GM18507 (cell line): ENCODE measurements at regions not wholly inside any gene's neighbourhood (a gene's known extent, or its start where the extent isn't known, plus 50 kb on each side); places are given as distances from the start of the nearest gene placed in this dataset.
"Not testable (repeated sequence)": the region's sequence is repeated elsewhere in the genome, so short reads cannot be mapped to it uniquely, and the experiment has no call there.

ENCODE experiments used
- DNase-seq: peaks from one replicate; pipeline ENCODE4 v3.0.0; 2011; ENCODE audit warnings: low read depth; ENCODE audit not compliant: insufficient read length; ENCODE audit errors: extremely low spot score
- FAIRE-seq: peaks from 2 replicates; lab custom pipeline; 2011; peaks lifted over from hg19 to GRCh38; lab: Jason Lieb, UNC

DNA sequence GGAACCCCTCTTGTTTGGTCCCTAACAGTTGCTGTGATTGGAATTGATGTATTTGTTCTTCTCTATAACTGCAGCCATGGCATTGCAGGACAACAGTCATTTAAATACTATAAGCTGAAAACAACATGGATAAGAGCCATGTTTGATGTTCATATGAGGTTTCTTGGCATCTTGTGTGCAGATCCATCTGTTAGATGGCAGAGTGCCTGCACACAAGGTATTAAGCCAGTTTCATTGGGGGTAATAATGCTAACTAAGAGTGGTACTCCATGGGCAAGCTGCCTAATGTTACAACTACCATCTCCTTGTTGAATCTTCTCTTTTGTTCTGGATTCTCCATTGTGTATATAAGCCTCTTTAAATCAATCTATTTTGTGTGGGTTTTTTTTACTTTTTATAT is 206.0 kb upstream of the CHORDC1 start:
- DNase-seq: no peak
- FAIRE-seq: no peak

DNA sequence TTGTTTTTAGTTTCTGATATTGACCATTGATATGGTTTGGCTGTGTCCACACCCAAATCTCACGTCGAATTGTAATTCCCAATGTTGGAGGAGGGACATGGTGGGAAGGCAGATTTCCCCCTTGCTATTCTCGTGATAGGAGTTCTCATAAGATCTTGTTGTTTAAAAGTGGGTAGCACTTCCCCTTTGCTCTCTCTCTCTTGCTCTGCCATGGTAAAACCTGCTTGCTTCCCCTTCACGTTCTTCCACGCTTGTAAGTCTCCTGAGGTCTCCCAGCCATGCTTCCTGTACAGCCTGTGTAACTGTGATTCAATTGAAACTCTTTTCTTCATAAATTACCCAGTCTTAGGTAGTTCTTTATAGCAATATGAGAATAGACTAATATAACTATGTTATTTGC is 203.6 kb upstream of the CHORDC1 start:
- no peak for FAIRE-seq
- DNase-seq: no peak

DNA sequence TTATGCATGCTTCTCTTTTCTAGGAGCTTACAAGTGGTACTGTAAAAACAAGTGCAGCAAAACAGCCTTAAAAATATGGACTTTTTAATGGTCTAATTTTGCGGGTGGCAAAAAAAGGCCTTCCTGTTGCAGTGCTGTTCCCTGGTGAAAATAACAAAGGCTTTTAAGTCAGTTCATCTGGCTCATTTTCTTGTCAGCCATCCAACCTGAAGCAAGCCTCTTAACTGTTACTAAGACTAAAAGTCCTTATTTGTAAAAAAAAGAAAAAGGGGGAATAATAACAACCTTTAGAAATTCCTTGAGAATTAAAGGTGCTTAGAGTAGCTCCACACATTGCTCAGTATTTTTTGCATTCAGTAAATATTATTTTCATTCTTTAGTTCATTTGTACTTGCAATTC is 200.5 kb upstream of the CHORDC1 start:
- FAIRE-seq (no peak), DNase-seq (no peak)

DNA sequence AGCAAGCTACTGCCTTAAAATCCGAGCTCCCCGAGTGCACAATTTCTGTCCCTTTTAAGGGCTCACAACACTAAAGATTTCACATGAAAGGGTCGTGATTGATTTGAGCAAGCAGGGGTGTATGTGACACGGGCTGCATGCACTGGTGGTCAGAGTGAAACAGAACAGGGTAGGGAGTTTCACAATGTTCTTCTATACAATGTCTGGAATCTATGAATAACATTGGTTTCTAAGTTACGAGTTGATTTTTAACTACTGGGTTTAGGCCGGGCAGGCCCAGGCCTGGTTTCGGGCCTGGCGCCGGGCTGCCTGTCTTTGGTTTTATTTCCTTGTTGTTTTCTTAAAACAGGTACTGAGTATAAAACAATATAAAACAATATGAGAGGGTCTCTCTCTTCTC is 199.9 kb upstream of the CHORDC1 start:
- FAIRE-seq: not testable (repeated sequence)

DNA sequence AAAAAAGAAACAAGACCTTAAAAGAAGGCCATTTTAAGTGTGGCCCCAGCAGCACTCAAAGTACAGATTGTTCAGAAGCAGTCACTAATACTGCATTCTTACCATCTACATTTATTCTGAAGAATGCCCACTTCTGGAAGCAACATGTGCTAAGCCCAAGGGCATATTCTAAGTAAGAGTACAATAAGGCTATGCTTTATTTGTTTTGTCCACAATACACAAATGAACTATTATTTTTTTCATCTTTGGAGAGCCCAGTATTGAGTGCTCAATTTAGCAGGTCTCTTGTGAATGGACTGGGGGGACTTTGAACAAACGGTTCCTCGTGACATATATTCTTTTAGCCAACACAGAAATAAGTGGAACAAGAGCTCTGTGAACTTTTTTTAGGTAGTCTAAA is 191.4 kb upstream of the CHORDC1 start:
- FAIRE-seq (no peak), DNase-seq (no peak)

More for the DNA sequence above, 199.9 kb upstream of the CHORDC1 start:
- not testable (repeated sequence) for DNase-seq

DNA sequence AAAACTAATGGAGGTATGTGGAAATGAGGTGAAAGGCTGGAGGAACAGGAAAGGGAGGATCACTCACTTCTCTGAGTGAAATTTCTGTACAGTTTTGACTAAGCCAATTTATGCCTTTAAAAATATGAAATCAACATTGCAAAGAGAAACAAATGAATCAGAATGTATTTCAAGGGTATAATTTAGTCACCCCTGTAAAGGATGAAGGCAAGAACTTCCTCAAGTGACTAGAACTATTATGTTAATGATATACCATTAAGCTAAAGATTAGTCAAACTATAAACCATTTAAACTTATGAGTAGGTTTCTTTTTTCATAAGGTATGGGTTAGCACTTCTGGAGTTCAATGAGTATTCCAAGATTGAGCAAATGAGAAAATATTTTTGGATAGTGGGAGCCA is 184.5 kb upstream of the CHORDC1 start:
- FAIRE-seq: no peak
- no peak for DNase-seq

DNA sequence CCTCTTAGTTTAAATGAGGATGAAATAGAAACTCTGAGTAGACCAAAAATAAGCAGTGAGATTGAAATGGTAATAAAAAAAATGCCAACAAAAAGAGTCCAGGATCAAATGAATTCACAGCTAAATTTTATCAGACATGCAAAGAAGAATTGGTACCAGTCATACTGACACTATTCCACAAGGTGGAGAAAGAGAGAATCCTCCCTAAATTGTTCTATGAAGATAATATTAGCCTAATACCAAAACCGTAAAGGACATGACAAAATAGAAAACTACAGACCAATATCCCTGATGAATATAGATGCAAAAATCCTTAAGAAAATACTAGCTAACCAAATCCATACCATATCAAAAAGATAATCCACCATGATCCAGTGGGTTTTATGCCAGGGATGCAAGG is 169.8 kb upstream of the CHORDC1 start:
- FAIRE-seq (no peak), DNase-seq (no peak)

DNA sequence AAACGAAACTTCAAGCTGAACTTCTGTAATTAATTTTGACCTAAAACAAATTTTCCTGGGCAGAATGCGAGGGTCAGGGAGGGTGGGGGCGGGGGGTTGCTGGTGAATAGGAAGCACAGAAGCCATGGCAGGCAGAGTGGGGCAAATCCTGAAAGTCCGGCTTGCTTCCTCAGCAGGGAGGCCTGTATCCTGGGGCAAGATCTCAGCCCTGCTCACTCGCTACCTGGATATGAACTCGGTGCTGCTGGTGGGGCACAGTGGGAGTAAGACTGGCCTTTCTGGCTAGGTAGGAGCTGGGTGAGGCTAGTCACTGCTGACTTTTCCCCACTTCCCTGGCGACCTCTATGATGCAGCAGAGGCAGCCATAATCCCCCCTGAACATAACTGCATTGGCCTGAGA is 168.9 kb upstream of the CHORDC1 start:
- no peak for FAIRE-seq
- DNase-seq: no peak

DNA sequence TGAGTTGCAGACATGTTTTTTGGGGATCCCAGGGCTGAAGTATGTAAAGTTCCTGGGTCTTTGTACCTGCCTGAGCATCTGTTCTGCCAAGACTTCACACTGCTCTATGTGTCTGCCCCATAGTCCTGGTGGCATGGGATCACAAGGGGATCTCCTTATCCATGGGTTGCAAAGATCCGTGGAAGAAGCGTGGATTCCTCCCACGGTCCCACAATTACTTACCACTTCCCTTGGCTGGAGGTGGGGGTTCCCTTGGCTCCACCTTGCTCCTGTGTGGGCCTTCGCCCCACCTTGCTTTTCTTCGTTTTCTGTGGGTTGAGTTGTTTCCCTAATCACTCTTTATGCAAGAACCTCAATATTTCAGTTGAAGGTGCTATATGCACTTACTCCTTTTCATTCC is 157.4 kb upstream of the CHORDC1 start:
- FAIRE-seq (no peak), DNase-seq (no peak)

DNA sequence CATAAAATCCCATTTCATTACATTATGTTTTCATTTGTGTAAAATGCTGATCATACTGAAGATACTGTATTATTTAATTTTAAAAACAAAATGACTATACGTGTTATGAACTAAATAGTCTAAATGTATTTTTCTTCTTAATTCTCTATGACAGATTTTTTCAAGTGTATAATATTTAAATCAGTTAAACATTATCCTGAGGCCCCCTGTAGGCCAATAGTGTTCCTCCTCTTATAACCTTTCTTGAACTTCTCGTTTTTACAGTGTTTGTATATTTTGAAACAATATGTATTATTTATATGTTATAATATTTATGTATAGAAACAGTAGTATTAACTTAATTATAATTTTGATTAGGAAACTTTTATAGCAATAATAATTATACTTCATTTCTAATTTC is 151.1 kb upstream of the CHORDC1 start:
- FAIRE-seq: no peak

DNA sequence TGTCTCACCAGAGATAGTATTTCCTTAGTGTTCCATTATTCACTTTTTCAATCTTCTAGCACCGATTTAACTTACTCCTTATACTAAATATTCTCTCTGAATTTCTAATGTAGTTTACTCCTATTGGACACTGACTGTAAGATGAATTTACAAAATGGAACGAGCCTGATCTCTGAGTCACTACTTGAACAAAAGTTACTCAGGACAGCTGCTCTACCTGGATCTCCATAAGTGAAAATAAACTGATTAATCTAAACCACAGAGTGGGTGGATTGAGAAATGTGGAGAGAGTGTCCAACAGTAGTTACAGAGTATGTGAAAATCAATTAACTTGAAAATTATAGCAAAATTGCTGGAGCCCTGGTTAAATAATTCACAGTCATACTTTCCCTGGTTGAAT is 141.7 kb upstream of the CHORDC1 start:
- DNase-seq (no peak), FAIRE-seq (no peak)

More for the DNA sequence above, 151.1 kb upstream of the CHORDC1 start:
- no peak for DNase-seq

DNA sequence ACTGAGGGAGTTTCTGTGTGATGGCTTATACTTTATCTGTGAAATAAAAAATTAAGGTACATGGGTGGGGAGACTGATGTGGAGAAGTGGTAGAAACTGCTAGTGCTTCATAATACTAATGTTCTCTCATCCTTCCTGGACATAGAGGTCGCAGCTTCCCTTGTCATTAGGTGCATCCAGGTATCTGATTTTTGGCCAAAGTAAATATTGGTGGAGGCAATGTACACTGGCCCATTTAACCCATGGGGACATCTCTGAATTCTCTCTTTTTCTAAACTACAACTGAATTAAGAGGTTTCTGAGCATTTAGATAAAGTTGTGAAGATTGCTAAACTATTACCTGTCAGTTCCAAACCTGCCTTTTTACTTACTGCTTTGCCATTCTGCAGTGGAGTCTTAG is 140.9 kb upstream of the CHORDC1 start:
- DNase-seq (no peak), FAIRE-seq (no peak)

DNA sequence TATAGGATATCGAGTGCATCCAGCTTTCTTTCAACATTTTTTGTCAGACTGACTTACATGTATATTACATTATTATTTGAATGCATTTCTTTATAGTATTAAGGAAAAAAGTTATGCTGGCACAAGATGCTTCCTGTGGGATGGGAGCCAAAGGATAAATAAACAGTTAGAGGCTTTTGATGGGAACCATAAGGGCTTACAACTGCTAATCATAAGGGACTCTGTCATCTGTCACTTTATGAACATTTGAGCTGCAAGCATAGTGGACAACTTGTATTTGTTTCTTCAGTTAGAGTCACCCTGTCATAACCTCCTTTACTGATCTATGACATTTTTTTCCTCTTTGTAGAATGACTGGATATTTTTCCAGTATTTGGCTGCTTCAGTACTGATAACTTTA is 132.4 kb upstream of the CHORDC1 start:
- FAIRE-seq (no peak), DNase-seq (no peak)

DNA sequence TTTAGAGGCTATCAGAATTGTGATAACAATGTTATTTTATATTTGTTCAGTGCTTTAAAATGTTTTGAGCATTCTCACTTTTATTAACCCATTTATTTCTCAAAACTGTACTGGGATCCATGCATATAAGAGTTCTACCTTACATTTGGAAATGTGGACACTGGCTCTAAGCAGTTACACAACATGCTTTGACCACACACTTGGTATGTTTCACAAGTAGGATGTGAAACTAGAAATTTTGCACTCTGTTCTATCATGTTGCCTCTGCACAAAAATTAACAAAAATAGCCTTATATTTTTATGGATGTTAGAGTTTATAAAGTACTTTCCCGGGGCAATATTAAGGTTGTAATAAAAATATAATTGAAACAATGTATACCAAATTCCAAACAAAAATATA is 126.9 kb upstream of the CHORDC1 start:
- no peak for FAIRE-seq
- DNase-seq: no peak

DNA sequence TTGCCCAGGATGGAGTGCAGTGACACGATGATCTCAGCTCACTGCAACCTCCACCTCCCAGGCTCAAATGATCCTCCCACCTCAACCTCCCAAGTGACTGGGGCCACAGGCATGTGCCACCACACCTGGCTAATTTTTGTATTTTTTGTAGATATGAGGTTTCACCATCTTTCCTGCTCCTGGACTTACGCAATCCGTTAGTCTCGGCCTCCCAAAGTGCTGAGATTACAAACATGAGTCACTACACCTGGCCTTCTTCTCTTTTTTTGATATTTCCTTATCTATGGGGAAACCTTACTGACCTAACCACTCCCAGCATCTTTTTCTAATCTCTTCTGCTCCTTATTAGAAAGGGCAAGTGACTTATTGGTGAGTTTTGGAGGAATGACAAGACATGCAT is 121.7 kb upstream of the CHORDC1 start:
- DNase-seq (no peak), FAIRE-seq (no peak)

DNA sequence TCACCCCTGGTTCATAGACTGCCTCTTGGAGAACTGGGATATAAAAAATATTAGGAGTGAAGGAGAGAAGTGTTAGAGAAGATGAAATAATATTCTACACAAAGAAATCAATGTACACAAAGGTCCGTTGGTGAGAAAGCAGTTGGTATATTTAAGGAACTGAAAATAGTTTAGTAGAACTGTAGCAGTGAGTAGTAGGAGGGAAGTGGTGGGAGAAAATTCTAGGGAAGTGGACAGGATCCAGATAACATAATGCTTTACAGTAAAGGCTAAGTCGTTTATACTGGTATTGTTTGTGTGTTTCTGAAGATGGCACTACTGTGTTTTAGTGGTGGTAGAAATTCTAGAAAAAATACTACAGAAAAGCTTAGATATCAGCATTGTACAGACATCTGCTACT is 120.8 kb upstream of the CHORDC1 start:
- DNase-seq (no peak), FAIRE-seq (no peak)

DNA sequence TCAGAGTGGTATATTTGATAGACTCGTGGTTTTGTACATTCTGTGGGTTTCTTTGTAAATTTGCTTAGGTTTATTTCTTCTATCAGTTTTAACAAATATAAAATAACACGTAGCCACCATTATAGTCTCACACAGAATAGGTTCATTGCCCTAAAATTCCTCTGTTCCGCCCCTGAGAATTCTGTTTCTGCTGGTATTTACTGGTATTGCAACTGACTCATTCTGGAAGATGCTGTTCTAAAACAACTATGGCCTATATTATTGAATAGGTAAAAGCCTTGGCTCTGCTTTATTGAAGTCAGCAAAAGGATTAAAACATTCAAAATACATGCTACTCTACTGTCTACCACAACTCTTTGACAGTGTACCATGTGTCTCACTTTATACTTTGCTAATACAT is 119.1 kb upstream of the CHORDC1 start:
- DNase-seq (no peak), FAIRE-seq (no peak)

DNA sequence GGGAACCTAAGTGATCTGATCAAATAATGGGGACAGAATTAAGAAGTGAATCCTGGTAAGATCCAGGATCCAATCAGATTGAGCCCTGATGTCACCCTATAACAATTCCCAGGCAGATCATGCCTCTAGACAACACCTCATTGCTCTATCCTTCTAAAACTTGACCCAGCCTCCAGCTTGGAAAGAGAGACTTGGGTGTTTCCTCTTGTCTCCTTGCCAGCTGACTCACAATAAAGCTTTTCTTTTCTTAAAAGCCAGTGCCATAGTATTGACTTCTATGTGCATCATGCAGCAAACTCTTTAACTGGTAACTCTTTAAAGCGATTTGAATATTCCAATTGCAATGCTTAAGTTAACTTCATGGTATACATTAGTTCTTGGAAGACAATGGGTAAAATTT is 109.6 kb upstream of the CHORDC1 start:
- DNase-seq: no peak

DNA sequence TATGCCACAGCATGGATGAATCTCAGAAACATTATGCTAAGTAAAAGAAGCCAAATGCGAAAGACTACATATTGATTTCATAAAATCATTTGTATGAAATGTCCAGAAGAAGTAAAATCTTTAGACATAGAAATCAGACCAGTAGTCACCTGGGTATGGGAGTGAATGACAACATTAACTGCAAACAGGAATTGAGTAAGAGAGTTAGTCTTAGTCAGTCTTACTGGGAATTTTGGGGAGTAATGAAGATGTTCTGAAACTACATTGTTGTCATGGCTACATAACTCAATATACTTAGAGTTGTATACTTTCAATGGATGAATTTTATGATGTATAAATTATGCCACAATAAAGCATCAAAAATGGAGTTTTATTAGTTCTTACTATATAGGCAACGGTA is 107.8 kb upstream of the CHORDC1 start:
- DNase-seq: no peak
- FAIRE-seq: no peak

More for the DNA sequence above, 109.6 kb upstream of the CHORDC1 start:
- no peak for FAIRE-seq

DNA sequence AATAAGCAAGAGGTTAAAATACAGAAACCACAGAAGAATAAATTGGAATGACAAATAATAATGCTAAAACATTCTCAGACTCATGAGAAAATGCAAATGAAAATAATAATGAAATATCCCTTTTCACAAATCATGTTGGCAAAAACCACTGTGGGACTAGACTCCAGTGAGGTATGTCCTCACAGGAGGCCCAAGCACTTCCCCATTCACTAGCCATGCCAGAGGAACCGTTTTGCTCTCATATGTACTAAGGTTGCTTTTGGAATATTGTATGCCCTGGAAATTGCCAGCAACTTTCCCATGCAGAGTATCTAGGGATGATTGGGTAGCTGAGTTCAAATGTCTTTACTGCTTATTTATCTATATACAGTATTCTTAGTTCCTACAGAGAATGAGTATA is 106.2 kb upstream of the CHORDC1 start:
- DNase-seq: no peak
- no peak for FAIRE-seq

DNA sequence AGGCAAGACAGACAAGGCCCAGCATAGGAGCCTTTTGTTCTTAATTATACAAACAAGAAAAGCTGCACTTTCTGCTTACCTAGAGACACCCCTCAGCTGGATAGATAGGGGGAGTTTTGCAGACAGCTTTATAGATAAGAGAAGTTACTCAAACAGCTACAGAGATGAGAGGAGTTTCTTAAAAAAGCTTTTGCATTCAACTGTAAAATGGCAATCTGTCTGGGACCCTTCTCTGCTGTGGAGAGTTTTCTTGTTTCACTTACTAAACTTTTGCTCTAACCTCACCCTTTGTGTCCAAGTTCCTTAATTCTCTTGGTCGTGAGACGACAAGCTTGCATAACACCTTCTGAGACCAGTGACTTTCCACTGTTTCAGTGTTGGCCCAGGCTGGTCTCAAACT is 103.8 kb upstream of the CHORDC1 start:
- DNase-seq: no peak
- no peak for FAIRE-seq

DNA sequence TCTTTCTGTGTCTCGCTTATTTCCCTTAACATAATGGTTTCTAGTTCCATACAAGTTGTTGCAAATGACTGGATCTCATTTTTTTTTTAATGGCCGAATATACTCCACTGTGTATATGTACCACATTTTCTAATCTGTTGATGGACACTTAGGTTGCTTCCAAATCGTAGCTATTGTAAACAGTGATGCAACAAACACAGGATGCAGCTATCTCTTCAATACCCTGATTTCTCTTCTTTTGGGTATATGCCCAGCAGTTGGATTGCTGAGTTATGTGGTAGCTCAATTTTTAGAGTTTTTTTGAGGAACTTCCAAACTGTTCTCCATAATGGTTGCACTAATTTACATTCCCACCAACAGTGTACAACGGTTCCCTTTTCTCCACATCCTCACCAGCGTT is 100.4 kb upstream of the CHORDC1 start:
- no peak for FAIRE-seq
- DNase-seq: no peak

DNA sequence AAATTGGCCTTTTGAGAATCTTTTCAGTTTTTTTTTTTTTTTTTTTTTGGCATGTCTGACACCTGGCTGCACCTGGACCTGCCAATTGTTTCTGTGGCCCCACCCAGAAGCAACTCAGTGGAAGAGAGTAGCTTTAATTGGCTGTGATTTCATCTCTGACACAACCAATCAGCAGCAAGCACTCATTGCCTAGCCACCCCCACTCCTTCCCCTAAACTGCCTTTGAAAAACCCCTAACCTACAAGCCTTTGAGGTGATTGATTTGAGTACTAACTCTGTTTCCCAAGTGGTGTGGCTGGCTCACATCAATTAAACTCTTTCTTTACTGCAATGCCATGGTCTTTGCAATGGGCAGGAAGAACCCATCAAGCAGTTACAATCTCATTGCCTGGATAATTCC is 98.2 kb upstream of the CHORDC1 start:
- DNase-seq (no peak), FAIRE-seq (no peak)
